ENCODE measurements at regions not wholly inside any gene's neighbourhood (a gene's known extent, or its start where the extent isn't known, plus 50 kb on each side); places are given as distances from the start of the nearest gene placed in this dataset.

GRCh38 chr13:80093888-80094287, 247.0 kb downstream of the SPRY2 start:
- H3K27me3 Mint-ChIP-seq (ENCODE audit: low read depth): no peaks in the 10 kb centered on the region; the same call in 1 of the 2 replicates
- H3K36me3 Mint-ChIP-seq: no peaks in the 10 kb centered on the region
- ChIA-PET POLR2A (no interaction called here), CTCF (no interaction called here)
- no peak overlapping the region for H3K27ac Mint-ChIP-seq
- peaks cover 23% of the 10 kb centered on the region for H3K4me1 Mint-ChIP-seq
- peaks cover 15% of the 10 kb centered on the region for H3K9me3 Mint-ChIP-seq
- no peak for ATAC-seq
- H3K4me3 Mint-ChIP-seq: no peak overlapping the region
- no peak for DNase-seq (ENCODE audit: low spot score)
- no peak for TF ChIP-seq STAT6 (CRISPR knock-in tag; conservative IDR thresholded peaks at IDR 0.05; ENCODE audit: low read depth)
- TF ChIP-seq JUN (CRISPR knock-in tag; IDR thresholded peaks at IDR 0.05): no peak
- no peak for TF ChIP-seq USF2 (CRISPR knock-in tag; IDR thresholded peaks at IDR 0.05)
- TF ChIP-seq RORB (CRISPR knock-in tag; IDR thresholded peaks at IDR 0.05): no peak
- TF ChIP-seq ZNF219 (CRISPR knock-in tag; IDR thresholded peaks at IDR 0.05; ENCODE audit: borderline replicate concordance): no peak
- no peak for TF ChIP-seq ERG (CRISPR knock-in tag; IDR thresholded peaks at IDR 0.05)
- TF ChIP-seq ZNF317 (CRISPR knock-in tag; IDR thresholded peaks at IDR 0.05; ENCODE audit: borderline replicate concordance, low read depth): no peak
- no peak for TF ChIP-seq SMAD4 (CRISPR knock-in tag; IDR thresholded peaks at IDR 0.05)
- TF ChIP-seq ESRRA (CRISPR knock-in tag; IDR thresholded peaks at IDR 0.05; ENCODE audit: borderline replicate concordance): no peak
- TF ChIP-seq CREB1 (CRISPR knock-in tag; IDR thresholded peaks at IDR 0.05): no peak
- TF ChIP-seq ELF4 (CRISPR knock-in tag; IDR thresholded peaks at IDR 0.05; ENCODE audit: low read depth): no peak
- no peak for TF ChIP-seq GTF2I (CRISPR knock-in tag; conservative IDR thresholded peaks at IDR 0.05)
- no peak for TF ChIP-seq SMAD3 (CRISPR knock-in tag; IDR thresholded peaks at IDR 0.05; ENCODE audit: borderline replicate concordance)
- no peak for TF ChIP-seq MXD4 (CRISPR knock-in tag; IDR thresholded peaks at IDR 0.05; ENCODE audit: borderline replicate concordance)
- TF ChIP-seq FOXP4 (CRISPR knock-in tag; IDR thresholded peaks at IDR 0.05): no peak
- no peak for TF ChIP-seq ARID4B (CRISPR knock-in tag; IDR thresholded peaks at IDR 0.05; ENCODE audit: borderline replicate concordance)
- no peak for TF ChIP-seq CDX4 (CRISPR knock-in tag; IDR thresholded peaks at IDR 0.05; ENCODE audit: borderline replicate concordance)
- no peak for TF ChIP-seq FOXJ3 (CRISPR knock-in tag; IDR thresholded peaks at IDR 0.05; ENCODE audit: borderline replicate concordance)
